ENCODE measurements at regions not wholly inside any gene's neighbourhood (a gene's known extent, or its start where the extent isn't known, plus 50 kb on each side); places are given as distances from the start of the nearest gene placed in this dataset.

- Histone ChIP-seq H2BK120ac (replicated peaks; ENCODE audit: low read depth, low read length) (no peak overlapping the region), H3K27ac (ENCODE audit: low read depth, low read length) (no peak overlapping the region), H4K8ac (ENCODE audit: extremely low read depth, insufficient read depth, low read length) (no peak overlapping the region), H3K9me3 (ENCODE audit: insufficient read depth in 2 of 2, low read depth in 1 of 2, low read length in 1 of 2) (no peaks in the 10 kb centered on the region), H3K27me3 (replicated peaks in 1 of 4; ENCODE audit: control insufficient read depth in 3 of 4, extremely low read depth in 1 of 4, insufficient read depth in 3 of 4, low read length in 3 of 4) (no peaks in the 10 kb centered on the region), H3K79me1 (ENCODE audit: low read depth, low read length) (no peaks in the 10 kb centered on the region), H3K4me2 (ENCODE audit: insufficient read depth in 1 of 2, low read depth in 2 of 2, low read length in 2 of 2) (no peak overlapping the region), H2BK12ac (ENCODE audit: low read depth, low read length) (no peak overlapping the region), H4K5ac (ENCODE audit: insufficient read length, low read depth, low read length) (no peak overlapping the region), H3K4ac (replicated peaks; ENCODE audit: insufficient read length, low read depth, low read length) (no peak overlapping the region), H3K79me2 (ENCODE audit: control insufficient read depth in 1 of 2, insufficient read depth in 2 of 2, low read length in 2 of 2) (no peaks in the 10 kb centered on the region), H4K91ac (replicated peaks; ENCODE audit: insufficient read length, low read length) (no peak overlapping the region), H2AK5ac (ENCODE audit: low read depth, low read length) (no peak overlapping the region), H2BK20ac (ENCODE audit: low read length) (no peak overlapping the region), H3K18ac (ENCODE audit: extremely low read depth, low read length) (no peak overlapping the region), H3K14ac (ENCODE audit: insufficient read length) (no peak overlapping the region), H2BK15ac (ENCODE audit: low read length) (no peak overlapping the region), H3K56ac (replicated peaks; ENCODE audit: insufficient read length, low read depth, low read length) (no peak overlapping the region), H2AFZ (ENCODE audit: low read length) (no peak overlapping the region), H3K9ac (replicated peaks in 1 of 4; ENCODE audit: extremely low read depth in 1 of 4, low read depth in 3 of 4, low read length in 3 of 4) (no peak overlapping the region), H4K20me1 (replicated peaks in 1 of 2; ENCODE audit: control insufficient read depth in 1 of 2, insufficient read depth in 2 of 2, low read length in 2 of 2) (no peaks in the 10 kb centered on the region), H3K23me2 (ENCODE audit: low read depth, low read length) (no peaks in the 10 kb centered on the region), H2BK5ac (ENCODE audit: low read depth, low read length) (no peak overlapping the region), H3K36me3 (ENCODE audit: control insufficient read depth in 2 of 4, insufficient read depth in 4 of 4, low read length in 3 of 4) (no peaks in the 10 kb centered on the region), H3K4me1 (replicated peaks in 1 of 4; ENCODE audit: control insufficient read depth in 3 of 4, insufficient read depth in 4 of 4, low read length in 3 of 4) (peaks cover 0 to 2% (median 0%) of the 10 kb centered on the region in 4 experiments; a peak in 3 of 7 replicates), H3K23ac (ENCODE audit: insufficient read length) (no peak overlapping the region), H3K4me3 (ENCODE audit: extremely low read depth in 1 of 4, insufficient read depth in 2 of 4, low read depth in 3 of 4, low read length in 4 of 4) (no peak overlapping the region)
- DNase-seq (ENCODE audit: low read depth in 1 of 2, low spot score in 2 of 2), result no peak
- no peak for FAIRE-seq
- TF ChIP-seq ASH2L (IDR thresholded peaks at IDR 0.05; ENCODE audit: low read length), result no peak
- TF ChIP-seq GABPA (IDR thresholded peaks at IDR 0.05; ENCODE audit: borderline replicate concordance, insufficient read depth, low read length), result no peak
- TF ChIP-seq, protein P1, sequence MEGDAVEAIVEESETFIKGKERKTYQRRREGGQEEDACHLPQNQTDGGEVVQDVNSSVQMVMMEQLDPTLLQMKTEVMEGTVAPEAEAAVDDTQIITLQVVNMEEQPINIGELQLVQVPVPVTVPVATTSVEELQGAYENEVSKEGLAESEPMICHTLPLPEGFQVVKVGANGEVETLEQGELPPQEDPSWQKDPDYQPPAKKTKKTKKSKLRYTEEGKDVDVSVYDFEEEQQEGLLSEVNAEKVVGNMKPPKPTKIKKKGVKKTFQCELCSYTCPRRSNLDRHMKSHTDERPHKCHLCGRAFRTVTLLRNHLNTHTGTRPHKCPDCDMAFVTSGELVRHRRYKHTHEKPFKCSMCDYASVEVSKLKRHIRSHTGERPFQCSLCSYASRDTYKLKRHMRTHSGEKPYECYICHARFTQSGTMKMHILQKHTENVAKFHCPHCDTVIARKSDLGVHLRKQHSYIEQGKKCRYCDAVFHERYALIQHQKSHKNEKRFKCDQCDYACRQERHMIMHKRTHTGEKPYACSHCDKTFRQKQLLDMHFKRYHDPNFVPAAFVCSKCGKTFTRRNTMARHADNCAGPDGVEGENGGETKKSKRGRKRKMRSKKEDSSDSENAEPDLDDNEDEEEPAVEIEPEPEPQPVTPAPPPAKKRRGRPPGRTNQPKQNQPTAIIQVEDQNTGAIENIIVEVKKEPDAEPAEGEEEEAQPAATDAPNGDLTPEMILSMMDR (IDR thresholded peaks at IDR 0.05; ENCODE audit: control extremely low read depth in 1 of 3, insufficient read depth in 1 of 3, low read depth in 1 of 3, low read length in 3 of 3), result peak; percentile 46 to 73 (median 46)
- TF ChIP-seq RAD21 (IDR thresholded peaks at IDR 0.05 in 1 of 2, conservative IDR thresholded peaks at IDR 0.05 in 1 of 2; ENCODE audit: low read depth in 2 of 2, low read length in 2 of 2), result peak; percentile 34 to 47; a peak in 2 of 4 replicates
- no peak for TF ChIP-seq HDAC6 (IDR thresholded peaks at IDR 0.05; ENCODE audit: low read depth, low read length)
- ChIA-PET CTCF (ENCODE audit: partially characterized antibody) (interaction anchor here (0.6 to 8.6 kb wide), 39 partner anchors 10 to 366 kb away, joined by 3 to 82 read pairs (median 4); no protein-coding TSS in a partner anchor), POLR2A (ENCODE audit: partially characterized antibody) (no interaction called here)
- 67% methylated on average over 6 of the region's 6 CpGs; no CpG with 5 or more reads in 1 of the 2 experiments for WGBS, 2 experiments (ENCODE audit: extremely low coverage in 1 of 2, insufficient coverage in 1 of 2, insufficient read length in 1 of 2, insufficient replicate concordance in 2 of 2, low coverage in 1 of 2, low lambda C conversion rate in 2 of 2, missing lambda C conversion rate in 1 of 2)
These were observed 425.7 kb downstream of the LRATD1 start for GRCh38 chr2:15058015-15058720.
